Keratinocyte (primary cell): ENCODE measurements at regions not wholly inside any gene's neighbourhood (a gene's known extent, or its start where the extent isn't known, plus 50 kb on each side); places are given as distances from the start of the nearest gene placed in this dataset.

ENCODE experiments used
- EZH2 ChIP-seq: IDR thresholded peaks from one replicate; pipeline ENCODE4 v1.6.1; 2012; ENCODE audit warnings: inconsistent platforms, mild to moderate bottlenecking, low read length, moderate library complexity
- TF ChIP-seq, protein P1 (sequence below), 3 experiments: IDR thresholded peaks in 1 of 3; conservative IDR thresholded peaks in 1 of 3; optimal IDR thresholded peaks in 1 of 3; 2 replicates in 2 of 3; 3 replicates in 1 of 3; pipeline versions ENCODE3 to v1.5.1; 2011; ENCODE audit warnings: low read length in 3 of 3, mild to moderate bottlenecking in 3 of 3, moderate library complexity in 2 of 3, control low read depth in 1 of 3, inconsistent platforms in 1 of 3; ENCODE audit not compliant: insufficient read depth in 2 of 3; ENCODE audit errors: extremely low read depth in 1 of 3

- TF ChIP-seq, protein P1, sequence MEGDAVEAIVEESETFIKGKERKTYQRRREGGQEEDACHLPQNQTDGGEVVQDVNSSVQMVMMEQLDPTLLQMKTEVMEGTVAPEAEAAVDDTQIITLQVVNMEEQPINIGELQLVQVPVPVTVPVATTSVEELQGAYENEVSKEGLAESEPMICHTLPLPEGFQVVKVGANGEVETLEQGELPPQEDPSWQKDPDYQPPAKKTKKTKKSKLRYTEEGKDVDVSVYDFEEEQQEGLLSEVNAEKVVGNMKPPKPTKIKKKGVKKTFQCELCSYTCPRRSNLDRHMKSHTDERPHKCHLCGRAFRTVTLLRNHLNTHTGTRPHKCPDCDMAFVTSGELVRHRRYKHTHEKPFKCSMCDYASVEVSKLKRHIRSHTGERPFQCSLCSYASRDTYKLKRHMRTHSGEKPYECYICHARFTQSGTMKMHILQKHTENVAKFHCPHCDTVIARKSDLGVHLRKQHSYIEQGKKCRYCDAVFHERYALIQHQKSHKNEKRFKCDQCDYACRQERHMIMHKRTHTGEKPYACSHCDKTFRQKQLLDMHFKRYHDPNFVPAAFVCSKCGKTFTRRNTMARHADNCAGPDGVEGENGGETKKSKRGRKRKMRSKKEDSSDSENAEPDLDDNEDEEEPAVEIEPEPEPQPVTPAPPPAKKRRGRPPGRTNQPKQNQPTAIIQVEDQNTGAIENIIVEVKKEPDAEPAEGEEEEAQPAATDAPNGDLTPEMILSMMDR (optimal IDR thresholded peaks at IDR 0.05 in 1 of 3, IDR thresholded peaks at IDR 0.05 in 1 of 3, conservative IDR thresholded peaks at IDR 0.05 in 1 of 3; ENCODE audit: extremely low read depth in 1 of 3, insufficient read depth in 2 of 3, low read length in 3 of 3) = no peak
- no peak for TF ChIP-seq EZH2
These were observed 109.6 kb downstream of the SIK1 start for GRCh38 chr21:43317254-43317748.
